ENCODE measurements at regions not wholly inside any gene's neighbourhood (a gene's known extent, or its start where the extent isn't known, plus 50 kb on each side); places are given as distances from the start of the nearest gene placed in this dataset.

DNA sequence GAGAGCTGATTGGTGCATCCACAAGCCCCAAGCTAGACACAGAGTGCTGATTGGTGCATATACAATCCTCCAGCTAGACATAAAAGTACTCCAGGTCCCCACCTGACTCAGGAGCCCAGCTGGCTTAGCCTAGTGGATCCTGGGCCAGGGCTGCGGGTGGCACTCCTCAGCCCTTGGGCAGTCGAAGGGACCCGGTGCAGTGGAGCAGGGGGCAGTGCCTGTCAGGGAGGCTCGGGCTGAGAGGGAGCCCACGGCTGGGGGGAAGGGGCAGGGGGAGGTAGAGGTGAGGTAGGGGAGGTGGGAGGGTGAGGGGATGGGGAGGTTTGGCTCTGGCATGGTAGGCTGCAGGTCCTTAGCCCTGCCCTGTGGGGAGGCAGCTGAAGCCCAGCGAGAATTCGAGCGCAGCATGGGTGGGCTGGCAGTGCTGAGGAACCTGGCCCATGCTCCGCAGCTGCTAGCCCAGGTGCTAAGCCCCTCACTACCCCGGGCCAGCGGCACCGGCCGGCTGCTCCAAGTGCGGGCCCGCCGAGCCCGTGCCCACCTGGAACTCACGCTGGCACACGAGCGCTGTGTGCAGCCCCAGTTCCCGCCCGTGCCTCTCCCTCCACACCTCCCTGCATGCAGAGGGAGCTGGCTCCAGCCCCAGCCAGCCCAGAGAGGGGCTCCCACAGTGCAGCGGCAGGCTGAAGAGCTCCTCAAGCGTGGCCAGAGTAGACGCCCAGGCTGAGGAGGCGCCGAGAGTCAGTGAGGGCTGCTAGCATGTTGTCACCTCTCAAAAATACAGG is 742.8 kb downstream of the FAM181B start:
- TF ChIP-seq, protein P1, sequence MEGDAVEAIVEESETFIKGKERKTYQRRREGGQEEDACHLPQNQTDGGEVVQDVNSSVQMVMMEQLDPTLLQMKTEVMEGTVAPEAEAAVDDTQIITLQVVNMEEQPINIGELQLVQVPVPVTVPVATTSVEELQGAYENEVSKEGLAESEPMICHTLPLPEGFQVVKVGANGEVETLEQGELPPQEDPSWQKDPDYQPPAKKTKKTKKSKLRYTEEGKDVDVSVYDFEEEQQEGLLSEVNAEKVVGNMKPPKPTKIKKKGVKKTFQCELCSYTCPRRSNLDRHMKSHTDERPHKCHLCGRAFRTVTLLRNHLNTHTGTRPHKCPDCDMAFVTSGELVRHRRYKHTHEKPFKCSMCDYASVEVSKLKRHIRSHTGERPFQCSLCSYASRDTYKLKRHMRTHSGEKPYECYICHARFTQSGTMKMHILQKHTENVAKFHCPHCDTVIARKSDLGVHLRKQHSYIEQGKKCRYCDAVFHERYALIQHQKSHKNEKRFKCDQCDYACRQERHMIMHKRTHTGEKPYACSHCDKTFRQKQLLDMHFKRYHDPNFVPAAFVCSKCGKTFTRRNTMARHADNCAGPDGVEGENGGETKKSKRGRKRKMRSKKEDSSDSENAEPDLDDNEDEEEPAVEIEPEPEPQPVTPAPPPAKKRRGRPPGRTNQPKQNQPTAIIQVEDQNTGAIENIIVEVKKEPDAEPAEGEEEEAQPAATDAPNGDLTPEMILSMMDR (conservative IDR thresholded peaks at IDR 0.05): no peak
- Histone ChIP-seq H3K4me1 (ENCODE audit: insufficient read depth, low read length) (0 out of 2 replicates have a peak, but pooled peaks cover 2% of the 10 kb centered on the region), H3K18ac (ENCODE audit: insufficient read length, low read depth, low read length) (no peak overlapping the region), H3K23me2 (ENCODE audit: insufficient read length, low read depth, low read length, poor library complexity, severe bottlenecking) (no peaks in the 10 kb centered on the region), H2BK5ac (ENCODE audit: insufficient read length, low read length) (no peak overlapping the region), H3K4me2 (ENCODE audit: insufficient read depth, insufficient read length, low read length) (no peak overlapping the region), H4K20me1 (ENCODE audit: control insufficient read depth, insufficient read depth, insufficient read length) (no peaks in the 10 kb centered on the region), H3K79me1 (ENCODE audit: insufficient read depth, low read depth, low read length, poor library complexity, severe bottlenecking) (no peaks in the 10 kb centered on the region), H3K4ac (ENCODE audit: low read depth, low read length) (no peak overlapping the region), H3K9me3 (ENCODE audit: control insufficient read depth, low read depth, low read length) (peaks cover 7% of the 10 kb centered on the region), H3K23ac (ENCODE audit: insufficient read length, low read depth, low read length) (no peak overlapping the region), H3K79me2 (ENCODE audit: insufficient read depth, low read length) (no peaks in the 10 kb centered on the region), H2BK120ac (ENCODE audit: low read depth, low read length, poor library complexity, severe bottlenecking) (no peak overlapping the region), H2AK5ac (ENCODE audit: insufficient read length, low read length) (no peak overlapping the region), H3K9ac (ENCODE audit: extremely low read depth, insufficient read length, low read length) (no peak overlapping the region), H4K91ac (ENCODE audit: insufficient read length, low read depth, low read length) (no peak overlapping the region), H4K8ac (replicated peaks; ENCODE audit: insufficient read length, low read depth, low read length) (no peak overlapping the region), H3K27me3 (ENCODE audit: insufficient read depth, low read length) (no peaks in the 10 kb centered on the region), H2BK15ac (ENCODE audit: low read depth, low read length) (no peak overlapping the region), H3T11ph (ENCODE audit: low read length) (no peak overlapping the region), H3K14ac (ENCODE audit: insufficient read depth, low read length) (no peak overlapping the region), H4K5ac (ENCODE audit: insufficient read length, low read depth, low read length) (no peak overlapping the region), H2BK12ac (ENCODE audit: insufficient read length, low read depth, low read length) (no peak overlapping the region), H2BK20ac (ENCODE audit: low read depth, low read length, poor library complexity, severe bottlenecking) (no peak overlapping the region), H3K56ac (ENCODE audit: insufficient read length, low read depth, low read length) (no peak overlapping the region), H3K27ac (ENCODE audit: insufficient read length, low read depth, low read length) (no peak overlapping the region), H2AFZ (ENCODE audit: low read length) (no peak overlapping the region)
- Mint-ChIP-seq H3K27me3 (ENCODE audit: low read depth) (no peaks in the 10 kb centered on the region; the same call in 1 of the 2 replicates), H3K27ac (no peak overlapping the region), H3K4me3 (no peak overlapping the region), H3K36me3 (ENCODE audit: insufficient read depth in 1 of 3, low read depth in 3 of 3) (peaks cover 10 to 21% (median 19%) of the 10 kb centered on the region in 3 experiments), H3K9me3 (peaks cover 20 to 32% of the 10 kb centered on the region in 2 experiments), H3K4me1 (peaks cover 5 to 8% of the 10 kb centered on the region in 2 experiments; a peak in 3 of 4 replicates)
- DNase-seq: no peak
- WGBS (ENCODE audit: extremely low coverage, insufficient read length, low lambda C conversion rate): no CpG with 5 or more reads among the region's 27 CpGs

Data from H9 (cell line).